ENCODE measurements at regions not wholly inside any gene's neighbourhood (a gene's known extent, or its start where the extent isn't known, plus 50 kb on each side); places are given as distances from the start of the nearest gene placed in this dataset.

GRCh38 chr6:125379174-125379573, 77.4 kb upstream of the HDDC2 start:
- no peak overlapping the region for H3K27ac ChIP-seq (ENCODE audit: insufficient read depth, low read length)
- H3K4me2 ChIP-seq (ENCODE audit: low read depth, low read length), result no peak overlapping the region
- no peak overlapping the region for H2BK15ac ChIP-seq (ENCODE audit: low read depth, low read length)
- H4K5ac ChIP-seq (ENCODE audit: low read depth, low read length), result no peak overlapping the region
- H3K56ac ChIP-seq (ENCODE audit: extremely low read depth, insufficient read depth, low read length), result no peak overlapping the region
- no peak for TF ChIP-seq MAZ (IDR thresholded peaks at IDR 0.05; ENCODE audit: borderline replicate concordance, low read depth, low read length)
- no peak overlapping the region for H3K18ac ChIP-seq (ENCODE audit: low read depth, low read length)
- dilution Hi-C loops (cut with HindIII; ENCODE audit: low sequenced_read_pairs, unreplicated experiment) (no loop called here), in situ Hi-C loops (cut with MboI; ENCODE audit: low sequenced_read_pairs) (no loop called here), intact Hi-C loops (cut with micrococcal nuclease) (no loop called here)
- CTCF ChIA-PET, result no interaction called here
- no TSS peak for BruUV-seq (replicated peaks)
- no peak overlapping the region for H2AK9ac ChIP-seq (replicated peaks; ENCODE audit: low read depth, low read length, poor library complexity)
- H3K9ac ChIP-seq (ENCODE audit: low read depth, low read length), result no peak overlapping the region
- no CpG with 5 or more reads among the region's 4 CpGs for WGBS, 2 experiments (ENCODE audit: extremely low coverage in 2 of 2, insufficient read length in 1 of 2)
- H2BK5ac ChIP-seq (ENCODE audit: low read depth, low read length, poor library complexity, severe bottlenecking), result no peak overlapping the region
- no peak overlapping the region for H3K4ac ChIP-seq (ENCODE audit: low read depth, low read length)
- no peak overlapping the region for H2BK120ac ChIP-seq (ENCODE audit: low read depth, low read length)
- H3K4me1 ChIP-seq (ENCODE audit: control insufficient read depth, insufficient read depth, low read length), result peaks cover 3% of the 10 kb centered on the region; the same call in 1 of the 2 replicates
- POLR2A ChIA-PET (ENCODE audit: unreplicated experiment), result no interaction called here
- no peak overlapping the region for H4K8ac ChIP-seq (ENCODE audit: low read depth in 2 of 2, low read length in 2 of 2)
- peaks cover 7% of the 10 kb centered on the region for H3K27me3 ChIP-seq (ENCODE audit: control insufficient read depth, insufficient read depth, low read length)
- no peaks in the 10 kb centered on the region for H3K79me1 ChIP-seq (ENCODE audit: low read depth in 1 of 2, low read length in 2 of 2)
- ATAC-seq (ENCODE audit: low read depth) (no peak), DNase-seq (no peak)
- no peaks in the 10 kb centered on the region for H3K9me3 ChIP-seq (ENCODE audit: control insufficient read depth, insufficient read depth, low read length)
- H2AK5ac ChIP-seq (ENCODE audit: low read depth, low read length), result no peak overlapping the region
- H2AFZ ChIP-seq (replicated peaks; ENCODE audit: low read length, poor library complexity), result no peak overlapping the region
- no peaks in the 10 kb centered on the region for H3K9me1 ChIP-seq (ENCODE audit: insufficient read depth, low read length)
- no peak overlapping the region for H3K4me3 ChIP-seq (ENCODE audit: insufficient read depth, low read depth, low read length)
- H4K20me1 ChIP-seq (ENCODE audit: insufficient read depth, low read length), result no peaks in the 10 kb centered on the region
- H3K14ac ChIP-seq (replicated peaks; ENCODE audit: low read depth, low read length), result no peak overlapping the region
- H3K23ac ChIP-seq (ENCODE audit: low read depth, low read length), result no peak overlapping the region
- H3K36me3 ChIP-seq (ENCODE audit: control insufficient read depth, insufficient read depth, low read length), result no peaks in the 10 kb centered on the region
- no peak overlapping the region for H4K91ac ChIP-seq (ENCODE audit: insufficient read depth, low read depth, low read length)
- no peak overlapping the region for H2BK20ac ChIP-seq (ENCODE audit: low read depth, low read length)
